ENCODE measurements at regions not wholly inside any gene's neighbourhood (a gene's known extent, or its start where the extent isn't known, plus 50 kb on each side); places are given as distances from the start of the nearest gene placed in this dataset.

DNA sequence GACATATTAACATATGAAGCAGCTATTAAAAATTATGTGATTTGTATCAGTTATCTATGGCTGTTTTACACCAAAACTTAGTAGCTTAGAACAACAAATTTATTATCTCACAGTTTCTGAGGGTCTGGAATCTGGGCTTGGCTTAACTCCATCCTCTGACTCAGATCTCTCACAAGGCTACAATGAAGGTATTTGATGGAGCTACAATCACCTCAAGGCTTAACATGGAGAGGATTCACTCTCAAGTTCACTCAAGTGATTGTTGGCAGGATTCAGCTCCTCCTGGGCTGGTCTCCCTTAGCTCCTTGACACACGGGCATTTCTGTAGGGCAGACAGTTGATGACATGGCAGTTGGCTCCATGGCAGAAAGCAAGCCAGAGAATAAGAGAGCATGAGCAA, 133.0 kb upstream of the SLC14A2 start:
- H2AFZ ChIP-seq (ENCODE audit: low read length), result no peak overlapping the region
- DNase-seq, result no peak
- intact Hi-C loops (cut with micrococcal nuclease), result no loop called here
- no peaks in the 10 kb centered on the region for H3K27me3 ChIP-seq (ENCODE audit: low read length)
- H3K36me3 ChIP-seq (ENCODE audit: low read depth, low read length), result no peaks in the 10 kb centered on the region
- H3K27ac ChIP-seq (ENCODE audit: low read length), result no peak overlapping the region
- no peak overlapping the region for H3K9ac ChIP-seq (ENCODE audit: low read length)
- BruUV-seq (replicated peaks), result no TSS peak
- ATAC-seq, result no peak
- POLR2A ChIA-PET (ENCODE audit: unreplicated experiment), result no interaction called here
- H3K4me1 ChIP-seq (ENCODE audit: insufficient read depth, low read length), result no peaks in the 10 kb centered on the region
- H3K4me3 ChIP-seq (ENCODE audit: low read length), result no peak overlapping the region
- H3F3A ChIP-seq (ENCODE audit: low read length, unreplicated experiment), result no peaks in the 10 kb centered on the region
- no peaks in the 10 kb centered on the region for H3K9me3 ChIP-seq (ENCODE audit: low read length)
- H3K9me2 ChIP-seq (replicated peaks; ENCODE audit: low read length), result no peaks in the 10 kb centered on the region
- no peak overlapping the region for H3K4me2 ChIP-seq (ENCODE audit: low read length)
- CTCF ChIA-PET, result no interaction called here
- TF ChIP-seq CTCF (conservative IDR thresholded peaks at IDR 0.05; ENCODE audit: low read depth, low read length) (no peak), EZH2phosphoT487 (IDR thresholded peaks at IDR 0.05; ENCODE audit: borderline replicate concordance, low read length) (no peak)
- H4K20me1 ChIP-seq (ENCODE audit: low read length), result no peaks in the 10 kb centered on the region
- H3K79me2 ChIP-seq (ENCODE audit: low read length), result no peaks in the 10 kb centered on the region

DNA sequence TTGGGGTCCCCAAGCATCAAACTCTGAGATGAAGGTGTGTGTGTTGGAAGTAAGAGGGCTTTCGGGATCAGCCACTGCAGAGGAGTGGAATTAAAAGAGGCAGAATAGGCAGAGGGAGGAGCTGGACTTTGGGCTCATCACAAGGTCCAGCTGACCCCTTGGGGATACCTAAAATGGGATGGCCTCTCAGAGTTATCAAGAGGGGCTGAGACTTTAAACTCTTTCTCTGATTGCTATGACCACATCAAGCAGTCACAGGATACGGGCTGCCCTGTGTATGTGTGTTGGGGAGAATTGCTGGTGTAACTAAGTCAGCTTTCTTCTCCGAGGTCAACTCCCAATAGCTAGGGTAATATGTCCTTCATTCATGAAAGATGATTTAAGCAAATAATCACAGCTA, 127.7 kb upstream of the SLC14A2 start:
- POLR2A ChIA-PET (ENCODE audit: unreplicated experiment), result no interaction called here
- CTCF ChIA-PET, result no interaction called here

DNA sequence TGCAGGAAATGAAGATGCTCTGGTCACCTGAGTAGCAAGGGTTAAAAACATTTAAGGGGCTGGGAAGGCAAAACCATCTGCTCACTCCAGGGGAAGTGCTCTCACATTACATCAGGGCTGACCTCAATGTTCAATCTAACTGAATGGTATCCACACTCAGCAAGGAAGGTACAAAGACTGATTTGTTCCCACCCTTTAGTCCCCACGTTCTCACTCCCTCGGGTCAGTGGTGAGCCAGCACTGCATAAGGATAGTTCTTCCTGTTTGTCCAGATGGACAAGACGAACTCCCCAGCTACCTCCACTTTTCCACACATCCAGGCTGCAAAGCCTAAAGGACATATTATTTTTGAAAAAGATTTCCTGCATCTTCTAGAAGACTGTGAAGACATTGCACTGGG, 126.6 kb upstream of the SLC14A2 start:
- Histone ChIP-seq H3K36me3 (ENCODE audit: low read depth, low read length) (no peaks in the 10 kb centered on the region), H3K4me3 (ENCODE audit: low read length) (no peak overlapping the region), H3K4me1 (ENCODE audit: insufficient read depth, low read length) (no peaks in the 10 kb centered on the region), H3K27me3 (ENCODE audit: low read length) (no peaks in the 10 kb centered on the region), H3K4me2 (ENCODE audit: low read length) (no peak overlapping the region), H3K79me2 (ENCODE audit: low read length) (no peaks in the 10 kb centered on the region), H4K20me1 (ENCODE audit: low read length) (no peaks in the 10 kb centered on the region), H3K9ac (ENCODE audit: low read length) (no peak overlapping the region), H3F3A (ENCODE audit: low read length, unreplicated experiment) (no peaks in the 10 kb centered on the region), H3K9me2 (replicated peaks; ENCODE audit: low read length) (no peaks in the 10 kb centered on the region), H2AFZ (ENCODE audit: low read length) (no peak overlapping the region), H3K27ac (ENCODE audit: low read length) (no peak overlapping the region), H3K9me3 (ENCODE audit: low read length) (no peaks in the 10 kb centered on the region)
- DNase-seq (no peak), ATAC-seq (no peak)
- TF ChIP-seq EZH2phosphoT487 (IDR thresholded peaks at IDR 0.05; ENCODE audit: borderline replicate concordance, low read length), result no peak
- no peak for TF ChIP-seq CTCF (conservative IDR thresholded peaks at IDR 0.05; ENCODE audit: low read depth, low read length)
- no peak for TF ChIP-seq EZH2 (IDR thresholded peaks at IDR 0.05; ENCODE audit: low read length, unreplicated experiment)
- ChIA-PET CTCF (no interaction called here), POLR2A (ENCODE audit: unreplicated experiment) (no interaction called here)
- BruUV-seq (replicated peaks), result no TSS peak
- intact Hi-C loops (cut with micrococcal nuclease), result no loop called here

More for the DNA sequence above, 127.7 kb upstream of the SLC14A2 start:
- Histone ChIP-seq H2AFZ (ENCODE audit: low read length) (no peak overlapping the region), H3K4me3 (ENCODE audit: low read length) (no peak overlapping the region), H3K9me2 (replicated peaks; ENCODE audit: low read length) (no peaks in the 10 kb centered on the region), H3K4me2 (ENCODE audit: low read length) (no peak overlapping the region), H3K79me2 (ENCODE audit: low read length) (no peaks in the 10 kb centered on the region), H4K20me1 (ENCODE audit: low read length) (no peaks in the 10 kb centered on the region), H3K36me3 (ENCODE audit: low read depth, low read length) (no peaks in the 10 kb centered on the region), H3F3A (ENCODE audit: low read length, unreplicated experiment) (no peaks in the 10 kb centered on the region), H3K9me3 (ENCODE audit: low read length) (no peaks in the 10 kb centered on the region), H3K9ac (ENCODE audit: low read length) (no peak overlapping the region), H3K4me1 (ENCODE audit: insufficient read depth, low read length) (no peaks in the 10 kb centered on the region), H3K27me3 (ENCODE audit: low read length) (no peaks in the 10 kb centered on the region), H3K27ac (ENCODE audit: low read length) (no peak overlapping the region)
- ATAC-seq (no peak), DNase-seq (no peak)
- intact Hi-C loops (cut with micrococcal nuclease), result no loop called here
- TF ChIP-seq EZH2 (IDR thresholded peaks at IDR 0.05; ENCODE audit: low read length, unreplicated experiment) (no peak), CTCF (conservative IDR thresholded peaks at IDR 0.05; ENCODE audit: low read depth, low read length) (no peak), EZH2phosphoT487 (IDR thresholded peaks at IDR 0.05; ENCODE audit: borderline replicate concordance, low read length) (no peak)
- no TSS peak for BruUV-seq (replicated peaks)

Data from PC-3 (cell line).